MCF 10A (cell line): ENCODE measurements at regions not wholly inside any gene's neighbourhood (a gene's known extent, or its start where the extent isn't known, plus 50 kb on each side); places are given as distances from the start of the nearest gene placed in this dataset.
"Not testable (repeated sequence)": the region's sequence is repeated elsewhere in the genome, so short reads cannot be mapped to it uniquely, and the experiment has no call there.

Experiments
- BruUV-seq: library from RNA; stranded (reverse); fragments of 400-500 nt; replicated peaks from 2 replicates; lab custom pipeline; 2021; lab: Mats Ljungman, UMichigan
- CTCF ChIA-PET: fragments of 300-600 bp; sonication (Branson Sonifier 250); formaldehyde crosslinking; extraction: SDS; loops from one replicate; lab custom pipeline; 2021; ENCODE audit warnings: antibody characterized with exemption, inconsistent platforms; lab: Yijun Ruan, JAX
- POLR2A ChIA-PET: fragments of 300-600, 350-650 bp; sonication (Branson Sonifier 250); formaldehyde crosslinking; extraction: SDS; loops from one replicate; lab custom pipeline; 2020; ENCODE audit warnings: antibody characterized with exemption, inconsistent platforms; lab: Yijun Ruan, JAX
- DNase-seq: peaks from one replicate; pipeline ENCODE4 v3.0.0-alpha.2; 2018; ENCODE audit not compliant: unreplicated experiment
- H3K27ac Mint-ChIP-seq: one replicate; pipeline ENCODE4 v1.8.0; 2022; ENCODE audit warnings: mild to moderate bottlenecking, low read depth, mixed read lengths; ENCODE audit not compliant: unreplicated experiment
- H3K27me3 Mint-ChIP-seq: one replicate; pipeline ENCODE4 v1.8.0; 2022; ENCODE audit warnings: mixed read lengths; ENCODE audit not compliant: insufficient read depth, unreplicated experiment
- H3K36me3 Mint-ChIP-seq: one replicate; pipeline ENCODE4 v1.8.0; 2022; ENCODE audit warnings: mild to moderate bottlenecking, moderate library complexity, mixed read lengths; ENCODE audit not compliant: insufficient read depth, unreplicated experiment
- H3K4me1 Mint-ChIP-seq: one replicate; pipeline ENCODE4 v1.8.0; 2022; ENCODE audit warnings: mixed read lengths; ENCODE audit not compliant: insufficient read depth, unreplicated experiment
- H3K4me3 Mint-ChIP-seq: one replicate; pipeline ENCODE4 v1.8.0; 2022; ENCODE audit warnings: mild to moderate bottlenecking, moderate library complexity, mixed read lengths; ENCODE audit not compliant: unreplicated experiment
- H3K9me3 Mint-ChIP-seq: one replicate; pipeline ENCODE4 v1.8.0; 2022; ENCODE audit warnings: mixed read lengths; ENCODE audit not compliant: unreplicated experiment
- CTCF ChIP-seq: fragments of 200-600 bp; IDR thresholded peaks from one replicate; pipeline ENCODE4 v1.8.0; 2022; ENCODE audit warnings: antibody characterized with exemption, mild to moderate bottlenecking; ENCODE audit not compliant: unreplicated experiment
- intact Hi-C: fragments of 100-400 bp; cut with micrococcal nuclease; formaldehyde crosslinking; loops from 2 replicates; pipeline ENCODE4 v1.14.1; 2022

GRCh38 chr2:38486213-38487026, 109.3 kb upstream of the ATL2 start:
- ChIA-PET CTCF (interaction anchor here (0.7 kb wide), 1 partner anchor 221 kb away, joined by 7 read pairs; no protein-coding TSS in a partner anchor), POLR2A (interaction anchor here (0.8 kb wide), 1 partner anchor 24 kb away, joined by 4 read pairs; no protein-coding TSS in a partner anchor)
- Mint-ChIP-seq H3K36me3 (no peaks in the 10 kb centered on the region), H3K27me3 (no peaks in the 10 kb centered on the region), H3K4me3 (no peak overlapping the region), H3K27ac (no peak overlapping the region), H3K4me1 (no peaks in the 10 kb centered on the region), H3K9me3 (no peaks in the 10 kb centered on the region)
- TF ChIP-seq CTCF, result no peak
- DNase-seq, result no peak
- intact Hi-C loops, result no loop called here
- BruUV-seq, result no TSS peak

DNA sequence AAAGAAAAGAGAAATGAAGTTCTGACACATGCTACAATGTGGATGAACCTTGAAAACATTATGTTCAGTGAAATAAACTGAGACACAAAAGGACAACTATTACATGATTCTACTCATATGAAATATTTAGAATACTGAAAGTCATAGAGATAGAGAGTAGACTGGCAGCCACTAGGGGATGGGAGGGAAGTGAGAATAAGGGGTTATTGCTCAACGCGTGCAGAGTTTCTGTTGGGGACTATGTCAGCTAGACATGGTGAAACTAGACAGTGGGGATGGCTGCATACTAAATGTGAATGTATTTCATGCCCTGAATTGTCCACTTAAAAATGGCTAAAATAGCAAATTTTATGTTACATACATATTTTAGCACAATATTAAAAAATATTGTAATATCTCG, 108.7 kb upstream of the ATL2 start:
- no peak overlapping the region for H3K4me3 Mint-ChIP-seq

DNA sequence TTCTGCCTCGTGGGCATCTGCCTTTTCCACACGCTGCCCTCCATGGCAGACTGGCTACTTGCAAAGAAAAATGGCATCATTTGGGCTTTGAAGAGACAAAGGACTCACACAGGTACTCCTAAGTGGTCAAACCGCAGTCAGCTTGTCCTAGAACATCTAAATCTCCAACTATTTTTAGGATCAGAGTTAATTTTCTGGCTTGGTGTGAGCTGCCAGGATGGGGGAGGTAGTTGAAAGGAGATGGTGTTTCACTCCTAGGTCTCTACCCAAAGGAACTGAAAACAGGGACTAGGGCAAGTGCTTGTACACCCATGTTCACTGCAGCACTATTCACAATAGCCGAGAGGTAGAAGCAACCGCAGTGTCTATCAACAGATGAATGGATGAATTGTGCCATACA, 107.9 kb upstream of the ATL2 start:
- intact Hi-C loops, result no loop called here
- Mint-ChIP-seq H3K4me1 (no peaks in the 10 kb centered on the region), H3K4me3 (no peak overlapping the region), H3K27me3 (no peaks in the 10 kb centered on the region), H3K27ac (no peak overlapping the region), H3K36me3 (no peaks in the 10 kb centered on the region), H3K9me3 (no peaks in the 10 kb centered on the region)
- TF ChIP-seq CTCF, result no peak
- DNase-seq, result no peak
- no TSS peak for BruUV-seq
- ChIA-PET CTCF (interaction anchor here (0.6 to 0.9 kb wide), 4 partner anchors 17 to 1041 kb away, joined by 3 to 5 read pairs (median 4); no protein-coding TSS in a partner anchor), POLR2A (interaction anchor here (0.9 kb wide), 1 partner anchor 15 kb away, joined by 3 read pairs; no protein-coding TSS in a partner anchor)

More for the DNA sequence above, 108.7 kb upstream of the ATL2 start:
- TF ChIP-seq CTCF, result no peak
- H3K4me1 Mint-ChIP-seq, result no peaks in the 10 kb centered on the region
- intact Hi-C loops, result no loop called here
- POLR2A ChIA-PET, result interaction anchor here (0.8 kb wide), 1 partner anchor 23 kb away, joined by 4 read pairs; no protein-coding TSS in a partner anchor
- no peaks in the 10 kb centered on the region for H3K27me3 Mint-ChIP-seq
- BruUV-seq, result no TSS peak
- H3K27ac Mint-ChIP-seq, result no peak overlapping the region
- CTCF ChIA-PET, result interaction anchor here (0.7 kb wide), 1 partner anchor 222 kb away, joined by 7 read pairs; no protein-coding TSS in a partner anchor
- H3K9me3 Mint-ChIP-seq, result no peaks in the 10 kb centered on the region
- no peak for DNase-seq
- no peaks in the 10 kb centered on the region for H3K36me3 Mint-ChIP-seq

DNA sequence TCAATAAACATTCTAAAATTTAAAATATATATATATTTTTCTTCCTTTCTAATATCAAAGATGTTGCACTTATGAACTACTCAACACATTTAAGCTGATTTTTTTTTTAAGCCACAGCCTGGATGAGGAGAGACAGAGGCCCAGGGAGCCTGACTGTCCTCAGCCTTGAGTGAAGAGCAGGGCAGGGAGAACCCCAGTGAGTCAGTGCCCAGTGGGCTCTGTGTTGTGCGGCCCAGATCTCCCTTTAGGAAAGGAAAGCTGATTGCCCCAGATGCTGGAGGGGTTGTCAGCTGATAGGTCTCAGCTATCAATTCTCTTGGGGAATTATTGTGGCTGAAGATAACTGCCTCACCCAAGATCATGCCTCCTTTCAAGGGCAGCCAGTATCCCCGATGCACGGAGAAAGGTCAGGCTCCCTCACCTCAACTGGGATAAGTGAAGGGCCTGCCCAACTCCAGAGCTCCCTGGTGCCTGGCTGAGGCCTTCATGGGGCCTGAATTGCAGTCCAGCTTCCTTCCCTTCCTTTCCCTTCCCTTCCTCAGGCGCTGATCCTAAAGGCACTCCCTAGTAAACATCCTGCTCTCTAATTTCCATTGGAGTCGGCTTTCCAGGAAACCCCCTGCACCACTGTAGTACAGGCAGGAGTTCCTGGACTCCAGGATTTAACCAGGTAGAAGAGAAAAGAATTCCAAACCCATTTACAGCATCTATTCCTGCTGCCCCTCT, 106.9 kb upstream of the ATL2 start:
- Mint-ChIP-seq H3K36me3 (no peaks in the 10 kb centered on the region), H3K27ac (no peak overlapping the region), H3K4me1 (no peaks in the 10 kb centered on the region), H3K4me3 (no peak overlapping the region), H3K9me3 (no peaks in the 10 kb centered on the region), H3K27me3 (no peaks in the 10 kb centered on the region)
- BruUV-seq, result no TSS peak
- ChIA-PET CTCF (interaction anchor here (0.6 to 0.9 kb wide), 2 partner anchors 16 to 24 kb away, joined by 3 to 5 read pairs; no protein-coding TSS in a partner anchor), POLR2A (no interaction called here)
- no peak for TF ChIP-seq CTCF
- no peak for DNase-seq
- intact Hi-C loops, result no loop called here

GRCh38 chr2:38482710-38483109, 105.6 kb upstream of the ATL2 start:
- H3K27ac Mint-ChIP-seq, CTCF ChIA-PET, H3K27me3 Mint-ChIP-seq, H3K9me3 Mint-ChIP-seq, H3K36me3 Mint-ChIP-seq, DNase-seq, intact Hi-C loops, H3K4me3 Mint-ChIP-seq, POLR2A ChIA-PET, H3K4me1 Mint-ChIP-seq, BruUV-seq: not testable (repeated sequence)
